ENCODE measurements at regions not wholly inside any gene's neighbourhood (a gene's known extent, or its start where the extent isn't known, plus 50 kb on each side); places are given as distances from the start of the nearest gene placed in this dataset.

DNA sequence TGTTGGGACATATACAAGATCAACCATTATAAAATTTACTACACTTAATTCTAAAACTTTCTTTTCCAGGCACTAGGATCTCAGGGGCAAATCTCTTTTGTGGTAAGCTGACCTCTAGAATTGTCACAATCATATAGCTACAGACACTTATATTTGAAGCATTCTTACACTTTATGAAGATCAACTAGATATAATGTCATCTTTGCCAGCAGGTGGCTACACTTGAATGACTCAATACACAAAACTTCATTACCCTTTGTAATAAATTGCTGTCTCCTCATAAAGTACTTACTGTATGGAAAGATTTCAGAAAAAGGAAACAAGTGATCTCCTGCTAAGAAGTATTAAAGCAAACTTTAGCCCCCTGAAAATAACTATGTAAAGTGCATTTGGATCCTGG, 77.8 kb downstream of the RDH14 start:
- no peak for ATAC-seq (ENCODE audit: low read depth)
- Mint-ChIP-seq H3K9me3 (no peaks in the 10 kb centered on the region), H3K27me3 (peaks cover 7% of the 10 kb centered on the region)

GRCh38 chr2:18479947-18480369, 80.5 kb downstream of the RDH14 start:
- Mint-ChIP-seq H3K36me3 (no peaks in the 10 kb centered on the region), H3K4me3 (no peak overlapping the region), H3K4me1 (no peaks in the 10 kb centered on the region), H3K9me3 (no peaks in the 10 kb centered on the region), H3K27ac (no peak overlapping the region), H3K27me3 (peaks cover 13% of the 10 kb centered on the region)
- DNase-seq (ENCODE audit: low spot score in 2 of 2) (no peak), ATAC-seq (ENCODE audit: low read depth) (no peak)

More for the DNA sequence above, 77.8 kb downstream of the RDH14 start:
- H3K4me3 Mint-ChIP-seq: no peak overlapping the region
- no peaks in the 10 kb centered on the region for H3K4me1 Mint-ChIP-seq
- H3K27ac Mint-ChIP-seq: no peak overlapping the region
- DNase-seq (ENCODE audit: low spot score in 2 of 2): no peak
- H3K36me3 Mint-ChIP-seq: no peaks in the 10 kb centered on the region

DNA sequence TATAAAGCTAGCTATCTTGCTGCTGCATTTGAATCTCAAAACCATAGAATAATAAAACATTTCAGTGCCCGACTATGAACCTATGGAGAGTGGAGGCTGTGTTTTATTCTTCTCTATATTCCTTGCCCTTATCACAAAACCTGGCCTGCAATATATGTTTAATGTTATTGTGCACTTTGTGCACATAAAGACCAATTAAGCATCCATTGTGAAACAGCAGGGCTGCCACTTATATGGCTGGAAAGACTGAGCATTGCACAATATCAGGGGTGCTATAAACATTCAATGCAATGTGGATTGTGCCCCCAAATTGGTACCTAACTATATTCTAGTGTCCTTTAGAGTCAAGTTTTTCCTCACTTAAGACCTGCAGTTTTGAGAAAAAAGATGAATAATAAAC, 83.2 kb downstream of the RDH14 start:
- no peaks in the 10 kb centered on the region for H3K9me3 Mint-ChIP-seq
- no peaks in the 10 kb centered on the region for H3K4me1 Mint-ChIP-seq

DNA sequence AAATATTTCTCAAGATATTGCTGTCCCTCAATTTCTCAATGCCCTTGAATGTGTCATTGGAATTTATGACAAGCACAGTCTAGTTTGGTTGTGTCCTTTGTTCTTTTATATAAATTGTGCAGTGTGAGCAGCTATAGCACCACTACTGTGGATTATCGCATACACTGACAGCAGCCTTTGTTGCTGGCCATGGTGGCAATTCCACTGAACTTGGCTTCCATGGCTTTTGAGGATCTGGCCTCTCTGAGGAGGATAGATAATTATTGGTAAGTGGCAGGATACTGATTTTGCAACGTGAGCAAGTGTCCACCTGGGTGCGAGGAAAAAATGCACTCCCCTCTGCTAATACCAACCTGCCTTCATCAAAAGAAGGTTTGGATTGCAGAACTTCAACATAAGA, 84.0 kb downstream of the RDH14 start:
- H3K4me3 Mint-ChIP-seq: no peak overlapping the region
- no peaks in the 10 kb centered on the region for H3K36me3 Mint-ChIP-seq
- H3K4me1 Mint-ChIP-seq: no peaks in the 10 kb centered on the region
- H3K9me3 Mint-ChIP-seq: no peaks in the 10 kb centered on the region
- no peak for ATAC-seq (ENCODE audit: low read depth)
- no peak overlapping the region for H3K27ac Mint-ChIP-seq
- no peak for DNase-seq (ENCODE audit: low spot score in 2 of 2)
- peaks cover 15% of the 10 kb centered on the region for H3K27me3 Mint-ChIP-seq

More for the DNA sequence above, 83.2 kb downstream of the RDH14 start:
- H3K27me3 Mint-ChIP-seq: peaks cover 15% of the 10 kb centered on the region
- ATAC-seq (ENCODE audit: low read depth) (no peak), DNase-seq (ENCODE audit: low spot score in 2 of 2) (no peak)
- no peaks in the 10 kb centered on the region for H3K36me3 Mint-ChIP-seq
- no peak overlapping the region for H3K27ac Mint-ChIP-seq
- H3K4me3 Mint-ChIP-seq: no peak overlapping the region

GRCh38 chr2:18475884-18476283, 84.6 kb downstream of the RDH14 start:
- ATAC-seq (ENCODE audit: low read depth): no peak
- no peak overlapping the region for H3K27ac Mint-ChIP-seq

GRCh38 chr2:18474700-18475099, 85.8 kb downstream of the RDH14 start:
- Mint-ChIP-seq H3K27me3 (peaks cover 16% of the 10 kb centered on the region), H3K36me3 (no peaks in the 10 kb centered on the region), H3K4me3 (no peak overlapping the region), H3K4me1 (no peaks in the 10 kb centered on the region), H3K9me3 (no peaks in the 10 kb centered on the region), H3K27ac (no peak overlapping the region)
- DNase-seq (ENCODE audit: low spot score in 2 of 2) (no peak), ATAC-seq (ENCODE audit: low read depth) (no peak)

More at GRCh38 chr2:18475884-18476283, 84.6 kb downstream of the RDH14 start:
- Mint-ChIP-seq H3K4me1 (no peaks in the 10 kb centered on the region), H3K9me3 (no peaks in the 10 kb centered on the region), H3K27me3 (peaks cover 18% of the 10 kb centered on the region), H3K36me3 (no peaks in the 10 kb centered on the region), H3K4me3 (no peak overlapping the region)
- no peak for DNase-seq (ENCODE audit: low spot score in 2 of 2)

DNA sequence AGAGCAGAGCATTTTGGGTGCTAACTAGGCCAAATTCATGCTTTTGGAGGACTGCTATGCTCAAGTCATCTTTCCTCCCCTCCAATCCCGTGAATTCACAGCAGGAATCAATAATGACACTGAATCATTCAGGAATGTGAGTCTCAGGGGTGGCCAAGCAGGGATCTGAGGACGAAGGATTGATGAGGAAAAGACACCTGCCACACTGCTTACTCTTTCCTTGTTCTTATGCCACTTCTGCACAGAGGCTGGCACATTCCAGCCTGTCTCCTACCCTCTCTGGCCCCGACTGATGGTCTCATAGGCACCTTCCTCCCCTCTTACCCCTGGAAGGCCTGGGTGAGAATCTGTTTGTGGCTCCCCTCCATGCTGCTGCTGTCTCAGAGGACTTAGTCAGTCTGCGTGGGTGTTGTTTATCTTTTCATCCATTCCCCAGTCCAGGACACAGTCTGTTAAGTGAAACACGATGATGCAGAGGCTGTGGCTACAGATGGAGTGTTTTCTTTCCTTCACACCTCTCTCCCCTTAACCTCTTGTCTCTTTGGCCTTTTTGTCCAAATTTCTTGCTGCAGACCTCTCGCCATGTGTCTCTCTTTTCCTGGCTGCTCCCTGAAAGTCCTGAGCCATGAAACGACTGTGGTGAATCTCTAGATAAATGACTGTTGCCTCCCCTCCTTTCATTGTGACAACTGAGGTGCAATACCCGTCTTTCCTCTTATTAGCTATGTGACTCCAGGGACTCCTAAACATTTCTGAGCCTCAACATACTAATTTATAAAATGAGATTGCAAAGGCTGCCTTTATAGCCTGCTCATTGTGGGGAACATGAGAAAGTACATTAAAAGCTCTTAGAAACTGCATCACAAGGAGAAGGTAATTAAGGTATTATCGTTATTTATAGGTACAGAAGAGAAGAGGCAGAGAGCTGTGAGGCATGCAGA, 86.9 kb downstream of the RDH14 start:
- no peak overlapping the region for H3K27ac Mint-ChIP-seq
- no peak for DNase-seq (ENCODE audit: low spot score in 2 of 2)
- no peaks in the 10 kb centered on the region for H3K4me1 Mint-ChIP-seq
- H3K4me3 Mint-ChIP-seq: no peak overlapping the region
- H3K9me3 Mint-ChIP-seq: no peaks in the 10 kb centered on the region
- H3K27me3 Mint-ChIP-seq: peaks cover 15% of the 10 kb centered on the region
- ATAC-seq (ENCODE audit: low read depth): no peak
- no peaks in the 10 kb centered on the region for H3K36me3 Mint-ChIP-seq

- Mint-ChIP-seq H3K36me3 (no peaks in the 10 kb centered on the region), H3K4me1 (no peaks in the 10 kb centered on the region), H3K9me3 (peaks cover under 1% of the 10 kb centered on the region), H3K27ac (no peak overlapping the region), H3K4me3 (no peak overlapping the region), H3K27me3 (peaks cover 14% of the 10 kb centered on the region)
- DNase-seq (ENCODE audit: low spot score in 2 of 2): no peak
- no peak for ATAC-seq (ENCODE audit: low read depth)
These were observed 92.6 kb downstream of the RDH14 start for GRCh38 chr2:18467749-18468360.

DNA sequence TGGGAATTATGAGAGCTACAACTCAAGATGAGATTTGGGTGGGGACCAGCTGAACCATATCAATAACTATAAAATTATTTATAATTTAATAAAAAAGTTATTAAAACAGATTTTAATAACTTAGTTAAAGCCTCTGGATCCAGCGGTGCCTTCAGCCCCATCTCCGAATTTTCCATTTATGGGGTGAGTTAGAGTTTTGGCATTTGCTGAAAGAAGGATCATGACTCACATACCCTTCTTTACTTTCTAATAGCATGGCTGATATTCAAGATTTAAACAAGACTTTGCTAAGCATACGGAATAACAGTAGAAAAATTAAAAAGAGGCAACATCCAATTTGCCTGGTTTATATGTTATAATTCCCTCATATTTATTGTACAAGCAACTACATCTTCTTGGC, 94.5 kb downstream of the RDH14 start:
- no peak overlapping the region for H3K4me3 Mint-ChIP-seq
- ATAC-seq (ENCODE audit: low read depth): no peak
- no peaks in the 10 kb centered on the region for H3K4me1 Mint-ChIP-seq

DNA sequence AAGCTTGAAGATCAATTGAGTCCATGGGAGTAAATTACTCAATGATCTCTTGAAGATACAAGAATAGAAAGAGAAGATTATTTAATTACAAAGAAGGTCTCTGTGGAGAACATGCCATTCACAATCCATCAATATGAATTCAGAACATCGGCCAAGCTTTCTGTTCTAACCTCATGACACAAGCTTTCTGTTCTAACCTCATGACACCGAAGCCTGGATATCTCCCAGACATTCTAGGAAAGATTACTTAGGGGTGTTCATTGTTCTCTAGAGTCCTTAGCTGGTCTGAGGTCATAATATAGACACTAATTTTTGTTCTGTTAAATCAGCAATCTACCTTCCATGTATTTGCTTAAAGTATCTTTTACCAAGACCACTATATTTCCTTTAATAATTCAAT, 95.5 kb downstream of the RDH14 start:
- H3K4me3 Mint-ChIP-seq: no peak overlapping the region
- H3K27ac Mint-ChIP-seq: no peak overlapping the region
- no peaks in the 10 kb centered on the region for H3K36me3 Mint-ChIP-seq
- peaks cover 15% of the 10 kb centered on the region for H3K27me3 Mint-ChIP-seq
- ATAC-seq (ENCODE audit: low read depth) (no peak), DNase-seq (ENCODE audit: low spot score in 2 of 2) (no peak)
- peaks cover 5% of the 10 kb centered on the region for H3K9me3 Mint-ChIP-seq
- H3K4me1 Mint-ChIP-seq: no peaks in the 10 kb centered on the region

More for the DNA sequence above, 94.5 kb downstream of the RDH14 start:
- no peak for DNase-seq (ENCODE audit: low spot score in 2 of 2)
- Mint-ChIP-seq H3K27me3 (peaks cover 16% of the 10 kb centered on the region), H3K27ac (no peak overlapping the region), H3K36me3 (no peaks in the 10 kb centered on the region), H3K9me3 (peaks cover 4% of the 10 kb centered on the region)

GRCh38 chr2:18456026-18456425, 104.4 kb downstream of the RDH14 start:
- no peaks in the 10 kb centered on the region for H3K36me3 Mint-ChIP-seq
- H3K4me1 Mint-ChIP-seq: no peaks in the 10 kb centered on the region
- peaks cover 1% of the 10 kb centered on the region for H3K9me3 Mint-ChIP-seq
- peaks cover 9% of the 10 kb centered on the region for H3K27me3 Mint-ChIP-seq
- H3K27ac Mint-ChIP-seq: no peak overlapping the region
- DNase-seq (ENCODE audit: low spot score in 2 of 2) (no peak), ATAC-seq (ENCODE audit: low read depth) (no peak)
- no peak overlapping the region for H3K4me3 Mint-ChIP-seq

- Mint-ChIP-seq H3K4me1 (no peaks in the 10 kb centered on the region), H3K9me3 (no peaks in the 10 kb centered on the region), H3K27me3 (peaks cover 9% of the 10 kb centered on the region), H3K4me3 (no peak overlapping the region), H3K36me3 (no peaks in the 10 kb centered on the region), H3K27ac (no peak overlapping the region)
- ATAC-seq (ENCODE audit: low read depth): no peak
- no peak for DNase-seq (ENCODE audit: low spot score in 2 of 2)
These were observed 105.1 kb downstream of the RDH14 start for GRCh38 chr2:18455236-18455862.

DNA sequence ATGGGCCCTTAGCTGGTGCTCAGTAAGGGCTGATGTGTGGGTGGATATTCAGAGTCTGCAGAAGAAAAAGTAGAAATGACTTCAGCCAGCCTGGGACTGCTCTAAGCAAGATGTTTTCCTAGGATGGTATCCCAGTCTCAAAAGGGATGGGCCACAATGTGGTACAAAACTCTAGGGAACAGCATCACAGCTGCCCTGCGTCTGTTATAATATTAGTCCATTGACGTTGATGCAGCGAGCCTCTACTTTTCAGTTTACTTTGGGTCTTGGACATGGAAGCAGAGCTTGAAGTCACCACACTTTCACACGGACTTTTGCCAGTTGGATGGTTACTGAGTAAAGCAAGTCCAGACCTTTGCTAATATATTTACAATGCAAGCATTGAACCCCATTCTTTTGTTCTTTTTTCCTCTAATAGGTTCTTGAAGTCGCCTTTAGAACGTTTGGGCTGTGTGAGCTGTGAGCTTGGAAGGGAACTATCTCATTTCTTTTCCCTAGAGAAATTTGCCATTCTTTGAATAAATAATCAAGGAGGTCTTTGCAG, 105.7 kb downstream of the RDH14 start:
- Mint-ChIP-seq H3K36me3 (no peaks in the 10 kb centered on the region), H3K27me3 (peaks cover 9% of the 10 kb centered on the region), H3K27ac (no peak overlapping the region), H3K4me3 (no peak overlapping the region), H3K9me3 (no peaks in the 10 kb centered on the region), H3K4me1 (no peaks in the 10 kb centered on the region)
- DNase-seq (ENCODE audit: low spot score in 2 of 2): no peak
- ATAC-seq (ENCODE audit: low read depth): no peak

DNA sequence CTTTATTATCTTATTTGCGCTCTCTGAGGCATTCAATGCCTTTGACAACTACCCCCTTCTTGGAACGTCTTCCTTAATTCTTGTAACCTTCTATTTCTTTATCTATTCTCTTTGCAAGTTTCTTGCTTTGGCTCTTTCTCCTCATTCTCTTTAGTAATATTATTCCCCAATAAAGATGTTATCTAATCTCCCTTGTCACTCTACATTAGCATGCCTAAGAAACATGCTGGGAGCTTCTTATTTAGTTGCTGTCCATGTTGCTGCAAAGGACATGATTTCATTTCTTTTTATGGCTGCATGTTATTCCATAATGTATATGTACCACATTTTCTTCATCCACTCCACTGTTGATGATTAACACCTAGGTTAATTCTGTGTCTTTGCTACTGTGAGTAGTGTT, 113.7 kb downstream of the RDH14 start:
- no peak overlapping the region for H3K27ac Mint-ChIP-seq
- no peak for ATAC-seq (ENCODE audit: low read depth)

More for the DNA sequence above, 113.7 kb downstream of the RDH14 start:
- no peaks in the 10 kb centered on the region for H3K4me1 Mint-ChIP-seq
- no peaks in the 10 kb centered on the region for H3K36me3 Mint-ChIP-seq
- no peak overlapping the region for H3K4me3 Mint-ChIP-seq
- peaks cover 8% of the 10 kb centered on the region for H3K27me3 Mint-ChIP-seq
- no peak for DNase-seq (ENCODE audit: low spot score in 2 of 2)
- H3K9me3 Mint-ChIP-seq: no peaks in the 10 kb centered on the region

Measured in memory B cell (primary cell).